Mesothelial cell of epicardium (in vitro differentiated cells): ENCODE measurements at regions not wholly inside any gene's neighbourhood (a gene's known extent, or its start where the extent isn't known, plus 50 kb on each side); places are given as distances from the start of the nearest gene placed in this dataset.
"Not testable (repeated sequence)": the region's sequence is repeated elsewhere in the genome, so short reads cannot be mapped to it uniquely, and the experiment has no call there.

Source experiments
- DNase-seq, 2 experiments: peaks; one replicate each; pipeline ENCODE4 v3.0.0; 2021; ENCODE audit warnings: low spot score in 2 of 2; ENCODE audit not compliant: unreplicated experiment in 2 of 2
- H3K27ac Mint-ChIP-seq: 2 replicates; pipeline ENCODE4 v1.8.0; 2021; ENCODE audit warnings: mixed read lengths
- H3K27me3 Mint-ChIP-seq: 2 replicates; pipeline ENCODE4 v1.8.0; 2021; ENCODE audit warnings: low read depth, mixed read lengths
- H3K36me3 Mint-ChIP-seq: 2 replicates; pipeline ENCODE4 v1.8.0; 2021; ENCODE audit warnings: mixed read lengths
- H3K4me1 Mint-ChIP-seq: 2 replicates; pipeline ENCODE4 v1.8.0; 2021; ENCODE audit warnings: mixed read lengths
- H3K4me3 Mint-ChIP-seq: 2 replicates; pipeline ENCODE4 v1.8.0; 2021; ENCODE audit warnings: mild to moderate bottlenecking, moderate library complexity, mixed read lengths
- H3K9me3 Mint-ChIP-seq: 2 replicates; pipeline ENCODE4 v1.8.0; 2021; ENCODE audit warnings: mixed read lengths
- CTCF ChIP-seq: fragments of 200-600 bp; sonication (generic); IDR thresholded peaks from one replicate; pipeline ENCODE4 v1.5.0; 2021; ENCODE audit warnings: antibody characterized with exemption; ENCODE audit not compliant: unreplicated experiment

- H3K9me3 Mint-ChIP-seq, result peaks cover 19% of the 10 kb centered on the region
- no peak overlapping the region for H3K27ac Mint-ChIP-seq
- DNase-seq, result no peak
- TF ChIP-seq CTCF, result no peak
- H3K4me3 Mint-ChIP-seq, result no peak overlapping the region
- peaks cover 9% of the 10 kb centered on the region for H3K4me1 Mint-ChIP-seq
- no peaks in the 10 kb centered on the region for H3K27me3 Mint-ChIP-seq
- H3K36me3 Mint-ChIP-seq, result no peaks in the 10 kb centered on the region
Measured at GRCh38 chr7:9127901-9128300, 694.5 kb downstream of the NXPH1 start.

GRCh38 chr7:9148687-9149086 lies 715.3 kb downstream of the NXPH1 start:
- no peak overlapping the region for H3K27ac Mint-ChIP-seq

GRCh38 chr7:9149499-9150082 lies 716.2 kb downstream of the NXPH1 start:
- no peak for TF ChIP-seq CTCF
- H3K27me3 Mint-ChIP-seq, result no peaks in the 10 kb centered on the region
- no peak overlapping the region for H3K27ac Mint-ChIP-seq
- peaks cover 11% of the 10 kb centered on the region for H3K9me3 Mint-ChIP-seq
- H3K36me3 Mint-ChIP-seq, result no peaks in the 10 kb centered on the region
- no peak overlapping the region for H3K4me3 Mint-ChIP-seq
- peaks cover 4% of the 10 kb centered on the region for H3K4me1 Mint-ChIP-seq
- no peak for DNase-seq

More at GRCh38 chr7:9148687-9149086, 715.3 kb downstream of the NXPH1 start:
- no peak for TF ChIP-seq CTCF
- Mint-ChIP-seq H3K36me3 (no peaks in the 10 kb centered on the region), H3K9me3 (peaks cover 11% of the 10 kb centered on the region), H3K27me3 (no peaks in the 10 kb centered on the region), H3K4me1 (peaks cover 7% of the 10 kb centered on the region), H3K4me3 (no peak overlapping the region)
- no peak for DNase-seq

- H3K27ac Mint-ChIP-seq, DNase-seq, H3K36me3 Mint-ChIP-seq, H3K27me3 Mint-ChIP-seq, H3K4me1 Mint-ChIP-seq, H3K4me3 Mint-ChIP-seq: not testable (repeated sequence)
- H3K9me3 Mint-ChIP-seq, result peaks cover 24% of the 10 kb centered on the region
Measured at GRCh38 chr7:9163691-9164090, 730.3 kb downstream of the NXPH1 start.

- no peak for DNase-seq
- Mint-ChIP-seq H3K4me3 (no peak overlapping the region), H3K9me3 (peaks cover 9% of the 10 kb centered on the region), H3K27ac (no peak overlapping the region), H3K27me3 (no peaks in the 10 kb centered on the region), H3K4me1 (no peaks in the 10 kb centered on the region), H3K36me3 (no peaks in the 10 kb centered on the region)
- TF ChIP-seq CTCF, result no peak
Measured at GRCh38 chr7:9175871-9176270, 742.5 kb downstream of the NXPH1 start.

- no peaks in the 10 kb centered on the region for H3K9me3 Mint-ChIP-seq
- TF ChIP-seq CTCF, result no peak
- DNase-seq, result no peak
- H3K4me3 Mint-ChIP-seq, result no peak overlapping the region
- no peaks in the 10 kb centered on the region for H3K27me3 Mint-ChIP-seq
- H3K36me3 Mint-ChIP-seq, result no peaks in the 10 kb centered on the region
- peaks cover 8% of the 10 kb centered on the region for H3K4me1 Mint-ChIP-seq
- H3K27ac Mint-ChIP-seq, result no peak overlapping the region
Measured at GRCh38 chr7:9181356-9181755, 747.9 kb downstream of the NXPH1 start.
